ENCODE measurements at regions not wholly inside any gene's neighbourhood (a gene's known extent, or its start where the extent isn't known, plus 50 kb on each side); places are given as distances from the start of the nearest gene placed in this dataset.

DNA sequence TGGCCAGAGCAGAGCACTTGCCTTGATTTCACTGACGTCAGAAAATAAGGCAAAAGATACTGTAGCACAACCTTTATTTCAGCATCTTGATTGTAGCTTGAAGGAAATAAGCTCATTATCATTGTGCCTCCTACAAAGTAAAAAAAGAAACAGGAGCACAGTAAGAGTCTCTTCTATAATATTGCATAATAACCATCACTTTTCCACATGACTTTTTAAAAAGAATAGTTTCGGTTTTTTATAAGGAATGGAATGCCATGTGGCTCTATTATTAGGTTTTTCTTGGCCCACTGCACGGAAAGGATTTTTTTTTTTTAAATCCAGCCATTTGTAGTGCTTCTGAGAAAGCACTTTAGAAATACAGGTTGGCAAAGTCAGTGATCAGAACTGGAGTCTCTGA is 655.3 kb downstream of the LRRC70 start:
- H3K4me1 ChIP-seq (replicated peaks in 1 of 2) = no peaks in the 10 kb centered on the region
- no peaks in the 10 kb centered on the region for H3K27me3 ChIP-seq
- H3K27ac ChIP-seq = no peak overlapping the region
- WGBS, 4 donors = 36 to 44% (median 39%) methylated on average over 3 of the region's 3 CpGs
- no peaks in the 10 kb centered on the region for H3K9me3 ChIP-seq (replicated peaks in 1 of 3)
- no peaks in the 10 kb centered on the region for H3K36me3 ChIP-seq (replicated peaks in 1 of 2)
- TF ChIP-seq, protein P1, sequence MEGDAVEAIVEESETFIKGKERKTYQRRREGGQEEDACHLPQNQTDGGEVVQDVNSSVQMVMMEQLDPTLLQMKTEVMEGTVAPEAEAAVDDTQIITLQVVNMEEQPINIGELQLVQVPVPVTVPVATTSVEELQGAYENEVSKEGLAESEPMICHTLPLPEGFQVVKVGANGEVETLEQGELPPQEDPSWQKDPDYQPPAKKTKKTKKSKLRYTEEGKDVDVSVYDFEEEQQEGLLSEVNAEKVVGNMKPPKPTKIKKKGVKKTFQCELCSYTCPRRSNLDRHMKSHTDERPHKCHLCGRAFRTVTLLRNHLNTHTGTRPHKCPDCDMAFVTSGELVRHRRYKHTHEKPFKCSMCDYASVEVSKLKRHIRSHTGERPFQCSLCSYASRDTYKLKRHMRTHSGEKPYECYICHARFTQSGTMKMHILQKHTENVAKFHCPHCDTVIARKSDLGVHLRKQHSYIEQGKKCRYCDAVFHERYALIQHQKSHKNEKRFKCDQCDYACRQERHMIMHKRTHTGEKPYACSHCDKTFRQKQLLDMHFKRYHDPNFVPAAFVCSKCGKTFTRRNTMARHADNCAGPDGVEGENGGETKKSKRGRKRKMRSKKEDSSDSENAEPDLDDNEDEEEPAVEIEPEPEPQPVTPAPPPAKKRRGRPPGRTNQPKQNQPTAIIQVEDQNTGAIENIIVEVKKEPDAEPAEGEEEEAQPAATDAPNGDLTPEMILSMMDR (IDR thresholded peaks at IDR 0.05) = no peak
- TF ChIP-seq POLR2A (IDR thresholded peaks at IDR 0.05) = no peak
- intact Hi-C loops (cut with DNase I) = no loop called here
- no peak overlapping the region for H3K4me3 ChIP-seq
- DNase-seq = no peak

GRCh38 chr5:63233361-63233760 is 654.7 kb downstream of the LRRC70 start:
- TF ChIP-seq, protein P1 (IDR thresholded peaks at IDR 0.05) = no peak
- no peak for TF ChIP-seq POLR2A (IDR thresholded peaks at IDR 0.05)
- DNase-seq = no peak
- Histone ChIP-seq H3K27me3 (no peaks in the 10 kb centered on the region), H3K9me3 (replicated peaks in 1 of 3) (no peaks in the 10 kb centered on the region), H3K36me3 (replicated peaks in 1 of 2) (no peaks in the 10 kb centered on the region), H3K27ac (no peak overlapping the region), H3K4me3 (no peak overlapping the region), H3K4me1 (replicated peaks in 1 of 2) (no peaks in the 10 kb centered on the region)
- intact Hi-C loops (cut with DNase I) = no loop called here
- WGBS, 4 donors = 64 to 79% (median 73%) methylated on average over 1 of the region's 1 CpG

GRCh38 chr5:63230754-63231153 is 652.1 kb downstream of the LRRC70 start:
- WGBS, 4 donors = 64 to 84% (median 69%) methylated on average over 2 of the region's 2 CpGs

DNA sequence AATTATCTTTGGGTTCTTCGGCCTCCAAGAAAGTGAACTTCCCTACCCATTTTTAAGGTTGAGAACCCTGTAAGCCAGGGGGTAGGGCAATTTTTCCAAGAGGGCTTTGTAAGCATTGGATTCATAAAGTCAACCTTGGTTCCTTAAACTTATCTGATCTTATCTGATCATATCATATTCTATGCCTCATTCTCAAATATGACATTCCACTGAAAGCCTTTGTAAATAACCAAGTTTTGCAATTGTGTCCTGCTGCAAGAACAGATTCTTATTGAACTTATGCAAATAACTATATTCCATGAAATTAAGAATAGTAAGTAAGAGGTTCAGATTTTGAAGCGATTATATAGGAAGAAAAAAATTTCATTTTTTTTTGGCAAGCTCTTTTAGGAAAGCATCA is 649.5 kb downstream of the LRRC70 start:
- TF ChIP-seq, protein P1 (IDR thresholded peaks at IDR 0.05) = no peak
- no peak for TF ChIP-seq POLR2A (IDR thresholded peaks at IDR 0.05)
- no peak overlapping the region for H3K4me3 ChIP-seq
- H3K4me1 ChIP-seq (replicated peaks in 1 of 2) = no peaks in the 10 kb centered on the region
- no peak overlapping the region for H3K27ac ChIP-seq
- no peaks in the 10 kb centered on the region for H3K27me3 ChIP-seq
- H3K36me3 ChIP-seq (replicated peaks in 1 of 2) = no peaks in the 10 kb centered on the region
- DNase-seq = no peak
- 72 to 82% (median 78%) methylated on average over 2 of the region's 2 CpGs for WGBS, 4 donors
- intact Hi-C loops (cut with DNase I) = no loop called here
- no peaks in the 10 kb centered on the region for H3K9me3 ChIP-seq (replicated peaks in 1 of 3)

More at GRCh38 chr5:63230754-63231153, 652.1 kb downstream of the LRRC70 start:
- no peak for DNase-seq
- TF ChIP-seq, protein P1 (IDR thresholded peaks at IDR 0.05) = no peak
- no peak for TF ChIP-seq POLR2A (IDR thresholded peaks at IDR 0.05)
- no peaks in the 10 kb centered on the region for H3K27me3 ChIP-seq
- H3K4me1 ChIP-seq (replicated peaks in 1 of 2) = no peaks in the 10 kb centered on the region
- H3K4me3 ChIP-seq = no peak overlapping the region
- no peaks in the 10 kb centered on the region for H3K9me3 ChIP-seq (replicated peaks in 1 of 3)
- intact Hi-C loops (cut with DNase I) = no loop called here
- no peaks in the 10 kb centered on the region for H3K36me3 ChIP-seq (replicated peaks in 1 of 2)
- H3K27ac ChIP-seq = no peak overlapping the region
